ENCODE measurements at regions not wholly inside any gene's neighbourhood (a gene's known extent, or its start where the extent isn't known, plus 50 kb on each side); places are given as distances from the start of the nearest gene placed in this dataset.

DNA sequence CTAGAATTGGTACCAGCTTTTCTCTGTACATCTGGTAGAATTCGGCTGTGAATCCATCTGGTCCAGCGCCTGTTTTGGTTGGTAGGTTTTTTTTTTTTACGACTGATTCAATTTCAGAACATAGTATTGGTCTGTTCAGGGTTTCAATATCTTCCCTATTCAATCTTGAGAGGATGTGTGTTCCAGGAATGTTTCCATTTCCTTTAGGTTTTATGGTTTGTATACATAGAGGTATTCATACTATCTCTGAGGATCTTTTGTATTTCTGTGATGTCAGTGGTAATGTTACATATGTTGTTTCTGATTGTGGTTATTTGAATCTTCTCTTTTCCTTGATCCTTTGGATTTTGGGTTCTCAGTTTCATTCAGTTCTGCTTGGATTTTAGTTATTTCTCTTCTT, 172.1 kb upstream of the ITGA4 start:
- dilution Hi-C loops (cut with MboI; ENCODE audit: extremely low pct_ligation_motif_present, low sequenced_read_pairs), result no loop called here
- Histone ChIP-seq H3K9me3 (ENCODE audit: control insufficient read depth, low read depth, low read length) (no peaks in the 10 kb centered on the region), H3K4me1 (ENCODE audit: control insufficient read depth, extremely low read depth, insufficient read depth, low read length) (no peaks in the 10 kb centered on the region), H3K27me3 (ENCODE audit: control insufficient read depth, extremely low read depth, insufficient read depth, low read length) (no peaks in the 10 kb centered on the region), H3K4me2 (ENCODE audit: control insufficient read depth, extremely low read depth, insufficient read depth, low read depth, low read length) (no peak overlapping the region), H3K27ac (ENCODE audit: control insufficient read depth, insufficient read depth, low read length) (no peak overlapping the region), H3K4me3 (ENCODE audit: control insufficient read depth in 2 of 3, extremely low read depth in 1 of 3, insufficient read depth in 2 of 3, low read depth in 1 of 3, low read length in 3 of 3) (no peak overlapping the region), H3K36me3 (ENCODE audit: control insufficient read depth in 2 of 2, extremely low read depth in 1 of 2, insufficient read depth in 2 of 2, low read length in 2 of 2) (no peaks in the 10 kb centered on the region), H3K79me2 (ENCODE audit: control insufficient read depth, insufficient read depth, low read length) (no peaks in the 10 kb centered on the region), H3K9me1 (ENCODE audit: control insufficient read depth, extremely low read depth, insufficient read depth, low read length) (no peaks in the 10 kb centered on the region), H2AFZ (ENCODE audit: control insufficient read depth, low read length) (no peak overlapping the region), H4K20me1 (ENCODE audit: control insufficient read depth, extremely low read depth, insufficient read depth, low read length) (no peaks in the 10 kb centered on the region), H3K9ac (ENCODE audit: control insufficient read depth, extremely low read depth, insufficient read depth, low read length) (no peak overlapping the region)
- TF ChIP-seq, protein P1, sequence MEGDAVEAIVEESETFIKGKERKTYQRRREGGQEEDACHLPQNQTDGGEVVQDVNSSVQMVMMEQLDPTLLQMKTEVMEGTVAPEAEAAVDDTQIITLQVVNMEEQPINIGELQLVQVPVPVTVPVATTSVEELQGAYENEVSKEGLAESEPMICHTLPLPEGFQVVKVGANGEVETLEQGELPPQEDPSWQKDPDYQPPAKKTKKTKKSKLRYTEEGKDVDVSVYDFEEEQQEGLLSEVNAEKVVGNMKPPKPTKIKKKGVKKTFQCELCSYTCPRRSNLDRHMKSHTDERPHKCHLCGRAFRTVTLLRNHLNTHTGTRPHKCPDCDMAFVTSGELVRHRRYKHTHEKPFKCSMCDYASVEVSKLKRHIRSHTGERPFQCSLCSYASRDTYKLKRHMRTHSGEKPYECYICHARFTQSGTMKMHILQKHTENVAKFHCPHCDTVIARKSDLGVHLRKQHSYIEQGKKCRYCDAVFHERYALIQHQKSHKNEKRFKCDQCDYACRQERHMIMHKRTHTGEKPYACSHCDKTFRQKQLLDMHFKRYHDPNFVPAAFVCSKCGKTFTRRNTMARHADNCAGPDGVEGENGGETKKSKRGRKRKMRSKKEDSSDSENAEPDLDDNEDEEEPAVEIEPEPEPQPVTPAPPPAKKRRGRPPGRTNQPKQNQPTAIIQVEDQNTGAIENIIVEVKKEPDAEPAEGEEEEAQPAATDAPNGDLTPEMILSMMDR (optimal IDR thresholded peaks at IDR 0.05 in 1 of 3, IDR thresholded peaks at IDR 0.05 in 1 of 3, conservative IDR thresholded peaks at IDR 0.05 in 1 of 3; ENCODE audit: extremely low read depth in 1 of 3, insufficient read depth in 2 of 3, low read length in 3 of 3), result no peak
- no peak for TF ChIP-seq EZH2 (IDR thresholded peaks at IDR 0.05; ENCODE audit: low read length)
- FAIRE-seq, result no peak
- DNase-seq (ENCODE audit: low read depth, low spot score), result no peak

DNA sequence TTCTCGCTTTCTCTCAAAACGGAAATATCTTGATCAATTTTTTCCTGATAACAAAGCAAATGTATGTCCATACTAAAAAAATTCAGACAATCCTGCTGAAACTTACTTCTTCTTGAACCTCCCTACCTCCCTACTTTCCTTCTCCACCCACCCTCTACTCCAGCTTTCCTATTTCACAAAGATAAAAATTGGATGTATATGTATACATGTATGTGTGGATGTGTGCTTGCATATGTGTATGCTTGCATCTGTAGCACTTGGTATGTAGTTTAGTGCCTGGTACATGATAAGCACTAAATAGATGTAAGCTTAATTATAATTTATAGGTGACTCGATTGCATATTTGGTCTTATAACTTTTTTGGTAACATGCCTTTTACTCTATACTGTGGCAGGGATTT, 167.5 kb upstream of the ITGA4 start:
- Histone ChIP-seq H3K27me3 (ENCODE audit: control insufficient read depth, extremely low read depth, insufficient read depth, low read length) (no peaks in the 10 kb centered on the region), H2AFZ (ENCODE audit: control insufficient read depth, low read length) (no peak overlapping the region), H3K4me1 (ENCODE audit: control insufficient read depth, extremely low read depth, insufficient read depth, low read length) (no peaks in the 10 kb centered on the region), H4K20me1 (ENCODE audit: control insufficient read depth, extremely low read depth, insufficient read depth, low read length) (no peaks in the 10 kb centered on the region), H3K4me2 (ENCODE audit: control insufficient read depth, extremely low read depth, insufficient read depth, low read depth, low read length) (no peak overlapping the region), H3K27ac (ENCODE audit: control insufficient read depth, insufficient read depth, low read length) (no peak overlapping the region), H3K36me3 (ENCODE audit: control insufficient read depth in 2 of 2, extremely low read depth in 1 of 2, insufficient read depth in 2 of 2, low read length in 2 of 2) (no peaks in the 10 kb centered on the region), H3K4me3 (ENCODE audit: control insufficient read depth in 2 of 3, extremely low read depth in 1 of 3, insufficient read depth in 2 of 3, low read depth in 1 of 3, low read length in 3 of 3) (no peak overlapping the region), H3K9ac (ENCODE audit: control insufficient read depth, extremely low read depth, insufficient read depth, low read length) (no peak overlapping the region), H3K9me3 (ENCODE audit: control insufficient read depth, low read depth, low read length) (no peaks in the 10 kb centered on the region), H3K79me2 (ENCODE audit: control insufficient read depth, insufficient read depth, low read length) (no peaks in the 10 kb centered on the region), H3K9me1 (ENCODE audit: control insufficient read depth, extremely low read depth, insufficient read depth, low read length) (no peaks in the 10 kb centered on the region)
- TF ChIP-seq EZH2 (IDR thresholded peaks at IDR 0.05; ENCODE audit: low read length), result no peak
- TF ChIP-seq, protein P1 (optimal IDR thresholded peaks at IDR 0.05 in 1 of 3, IDR thresholded peaks at IDR 0.05 in 1 of 3, conservative IDR thresholded peaks at IDR 0.05 in 1 of 3; ENCODE audit: extremely low read depth in 1 of 3, insufficient read depth in 2 of 3, low read length in 3 of 3), result no peak
- DNase-seq (ENCODE audit: low read depth, low spot score) (no peak), FAIRE-seq (no peak)
- dilution Hi-C loops (cut with MboI; ENCODE audit: extremely low pct_ligation_motif_present, low sequenced_read_pairs), result no loop called here
